COR-L47 (cell line): ENCODE measurements at regions not wholly inside any gene's neighbourhood (a gene's known extent, or its start where the extent isn't known, plus 50 kb on each side); places are given as distances from the start of the nearest gene placed in this dataset.
A peak's percentile ranks its signal among the peaks of the same experiment; 100 is the strongest.

Source experiments
- DNase-seq: peaks from one replicate; lab custom pipeline; 2025; lab: John Stamatoyannopoulos, UW

GRCh38 chr18:57202881-57203280 is 56.0 kb downstream of the BOD1L2 start:
- DNase-seq = no peak

DNA sequence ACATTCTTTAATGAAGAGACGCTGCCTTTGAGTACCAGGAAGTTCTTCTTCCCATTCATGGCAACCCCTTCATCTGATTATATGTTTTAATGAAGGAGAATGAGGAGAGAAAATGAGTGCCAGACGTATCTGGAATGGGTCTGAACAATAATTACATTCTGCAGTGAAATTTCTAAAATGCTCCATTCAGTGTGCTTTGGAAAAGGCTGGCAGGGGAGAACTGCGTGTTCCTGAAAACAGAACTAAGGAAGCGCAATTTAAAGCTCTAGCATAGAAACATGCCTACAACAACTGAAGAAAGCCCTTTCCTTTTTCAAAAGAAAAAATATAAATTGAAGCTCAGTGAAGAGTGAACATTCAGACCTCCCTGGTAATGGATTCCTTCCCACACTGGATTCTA is 58.8 kb downstream of the BOD1L2 start:
- DNase-seq = no peak

DNA sequence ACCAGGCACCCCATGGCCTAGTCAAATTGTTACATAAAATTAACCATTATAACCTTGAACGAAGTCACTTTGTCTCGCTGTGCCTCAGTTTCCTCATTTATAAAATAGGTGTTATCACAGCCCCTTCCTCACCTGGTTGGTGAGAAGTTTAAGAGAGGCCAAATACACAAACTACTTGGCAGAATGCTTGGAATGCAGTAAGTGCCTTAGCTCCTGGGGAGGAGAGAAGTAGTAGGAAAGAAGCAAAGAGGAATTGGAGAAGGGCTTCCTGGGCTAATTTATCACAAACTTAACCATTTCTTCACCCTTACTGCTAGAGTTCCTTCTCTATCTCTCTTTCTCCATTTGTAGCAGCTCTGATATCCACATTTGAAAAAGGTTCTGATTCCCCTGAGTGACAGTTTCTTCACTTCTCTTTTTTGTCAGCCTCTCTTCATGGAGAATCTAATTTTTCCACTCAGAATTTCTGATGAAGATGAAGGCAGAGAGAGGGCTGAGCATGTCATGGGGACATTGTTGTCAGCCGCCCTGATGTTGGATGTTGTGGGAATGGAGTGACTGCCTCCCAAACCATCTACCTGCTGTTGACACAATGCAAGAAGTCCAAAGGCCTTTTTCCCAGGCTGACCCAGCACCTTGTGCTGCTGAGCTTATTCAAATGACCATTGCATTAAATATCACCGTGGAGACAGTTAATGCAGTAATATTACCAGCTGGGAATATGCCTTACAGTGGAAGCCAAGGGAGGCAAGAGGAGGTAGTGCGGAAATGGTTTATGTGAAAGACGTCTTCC is 60.4 kb downstream of the BOD1L2 start:
- no peak for DNase-seq

GRCh38 chr18:57208047-57208446 is 61.2 kb downstream of the BOD1L2 start:
- DNase-seq = peak; percentile 26

- DNase-seq = peak; percentile 79
These were observed 62.8 kb downstream of the BOD1L2 start for GRCh38 chr18:57209713-57210106.

DNA sequence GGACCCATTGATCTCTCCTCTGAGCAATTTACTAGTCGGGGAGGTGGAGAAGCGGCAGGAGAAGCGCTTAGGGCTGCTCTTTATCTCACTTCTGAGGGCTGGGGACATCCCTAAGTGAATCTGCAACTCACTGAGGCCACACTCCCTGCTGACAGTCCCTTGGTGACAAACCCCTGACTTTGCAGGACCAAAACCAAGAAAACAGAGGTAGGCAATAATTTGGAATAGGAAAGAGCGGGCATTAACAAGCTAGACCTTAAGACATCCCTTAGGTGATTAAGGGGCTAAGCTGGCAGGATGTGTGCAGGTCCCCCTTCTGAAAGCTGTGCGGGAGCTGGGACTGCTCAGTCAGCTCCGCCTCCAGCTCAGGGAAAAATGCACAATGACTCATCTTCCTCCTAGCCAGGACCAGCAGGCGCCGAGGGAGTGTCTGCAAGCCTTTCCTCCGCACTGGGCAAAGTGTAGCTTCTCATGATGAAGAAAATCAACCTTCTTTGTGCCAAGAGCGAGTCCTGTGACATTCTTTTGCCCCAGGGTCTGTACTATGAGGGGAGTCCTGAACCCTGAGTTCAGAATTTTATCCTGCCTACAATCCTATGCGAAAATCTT is 63.3 kb downstream of the BOD1L2 start:
- peak; percentile 92 for DNase-seq

- no peak for DNase-seq
These were observed 64.0 kb downstream of the BOD1L2 start for GRCh38 chr18:57210716-57211411.

- no peak for DNase-seq
These were observed 64.5 kb downstream of the BOD1L2 start for GRCh38 chr18:57211412-57211750.

GRCh38 chr18:57211776-57212175 is 64.9 kb downstream of the BOD1L2 start:
- no peak for DNase-seq

DNA sequence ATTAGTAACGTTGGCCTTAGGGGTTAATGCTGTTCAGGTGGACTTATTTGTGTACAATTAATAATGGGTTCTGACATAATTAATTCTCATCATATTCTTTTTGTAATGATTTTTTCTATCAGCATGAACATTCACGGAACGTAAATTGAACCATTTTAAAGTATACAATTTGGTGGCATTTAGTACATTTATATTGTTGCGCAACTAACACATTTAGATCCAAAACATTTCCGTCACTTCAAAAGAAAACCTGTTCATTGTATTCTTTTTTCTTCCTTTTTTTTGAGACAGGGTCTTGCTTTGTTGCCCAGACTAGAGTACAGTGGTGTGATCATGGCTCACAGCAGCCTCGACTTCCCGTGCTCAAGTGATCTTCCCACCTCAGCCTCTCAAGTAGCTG is 65.8 kb downstream of the BOD1L2 start:
- DNase-seq = no peak

DNA sequence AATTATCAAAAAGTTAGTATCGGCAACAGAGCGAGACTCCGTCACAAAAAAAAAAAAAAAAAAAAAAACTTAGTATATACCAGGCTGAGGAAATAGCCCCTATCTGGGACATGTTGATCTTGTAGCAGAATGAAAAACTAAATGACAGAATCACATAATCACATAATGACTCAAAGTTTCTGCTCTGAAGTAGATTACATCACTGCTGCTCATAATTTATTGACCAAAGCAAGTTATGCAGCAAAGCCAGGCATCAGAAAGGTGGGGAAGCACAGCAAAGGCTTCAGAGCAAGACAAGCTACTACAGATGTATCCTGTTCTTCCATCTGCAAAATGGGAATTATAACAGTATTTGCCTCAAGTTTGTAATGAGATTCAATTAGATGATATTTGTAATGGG is 68.1 kb downstream of the BOD1L2 start:
- no peak for DNase-seq

DNA sequence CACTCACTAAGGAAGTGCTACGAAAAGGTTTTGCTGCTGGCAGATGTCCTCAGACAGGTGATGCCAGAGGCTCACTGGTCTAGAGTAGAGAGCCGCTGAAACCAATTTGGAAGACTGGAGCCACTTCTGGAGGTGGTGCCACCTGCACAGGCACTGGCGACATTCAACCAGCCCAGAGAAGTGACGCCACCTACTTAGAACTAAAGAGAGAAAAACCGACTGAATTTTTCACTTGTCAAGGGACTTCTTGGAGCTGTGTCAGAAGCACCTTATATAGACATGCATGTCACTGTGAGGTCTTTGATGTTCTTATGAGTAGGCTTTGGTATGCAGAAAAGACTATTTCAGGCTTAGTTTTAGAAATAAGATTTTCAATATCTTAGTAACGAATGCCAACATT is 71.4 kb downstream of the BOD1L2 start:
- DNase-seq = no peak

- DNase-seq = peak; percentile 22
These were observed 73.1 kb downstream of the BOD1L2 start for GRCh38 chr18:57219964-57220363.

DNA sequence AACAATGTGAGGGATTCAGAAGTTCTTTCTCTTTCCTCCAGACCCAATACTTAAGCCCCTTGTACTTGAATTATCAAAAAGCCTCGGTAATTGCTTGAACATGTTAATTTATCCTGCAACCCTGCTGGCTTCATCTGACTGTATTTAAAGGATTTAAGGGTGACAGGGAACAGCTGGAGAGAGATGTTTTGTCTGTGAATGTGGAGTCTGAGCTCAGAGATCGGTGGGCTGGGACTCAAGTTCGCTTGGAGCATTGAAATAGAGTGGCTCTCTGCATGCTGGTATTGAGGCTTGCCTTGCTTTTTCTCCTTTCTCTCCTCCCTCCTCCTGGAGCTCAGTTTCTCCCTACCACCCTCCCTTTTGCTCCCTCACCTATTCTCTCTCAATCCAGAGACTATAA is 73.6 kb downstream of the BOD1L2 start:
- peak; percentile 47 for DNase-seq

- no peak for DNase-seq
These were observed 74.1 kb downstream of the BOD1L2 start for GRCh38 chr18:57220930-57221483.

DNA sequence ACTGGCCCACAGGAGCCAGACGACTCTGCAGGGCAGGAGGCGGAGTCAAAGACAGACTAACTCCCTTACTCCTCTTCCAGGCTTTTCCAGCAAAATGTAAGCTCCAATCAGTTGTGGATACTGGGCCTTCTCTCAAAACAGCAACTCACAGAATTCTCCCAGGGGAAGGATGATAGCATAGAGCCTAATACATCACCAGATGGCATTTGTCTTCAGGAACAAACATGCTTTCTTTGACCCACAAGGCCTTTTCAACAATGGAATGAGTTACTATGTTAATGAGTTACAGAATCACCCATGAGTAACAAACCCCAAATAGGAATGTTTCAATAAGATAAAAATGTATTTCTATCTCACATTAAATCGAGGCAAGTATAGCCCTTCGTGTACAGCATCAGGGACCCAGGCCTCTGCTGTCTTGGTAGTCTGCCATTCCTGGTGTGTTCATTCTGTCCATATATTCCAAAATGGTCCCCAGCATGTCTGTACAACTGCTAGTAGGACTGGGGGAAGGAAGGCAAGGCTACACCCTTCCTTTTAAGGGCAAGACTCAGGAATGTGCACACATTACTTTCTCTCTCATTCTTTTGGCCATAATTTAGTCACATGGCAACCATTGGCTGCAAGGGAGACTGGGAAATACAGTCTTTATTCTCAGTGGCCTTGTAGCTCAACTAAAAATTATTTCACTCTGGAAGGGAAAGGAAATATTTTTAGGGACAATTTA is 76.4 kb downstream of the BOD1L2 start:
- DNase-seq = no peak

- peak; percentile 34 for DNase-seq
These were observed 84.1 kb downstream of the BOD1L2 start for GRCh38 chr18:57230861-57231585.

DNA sequence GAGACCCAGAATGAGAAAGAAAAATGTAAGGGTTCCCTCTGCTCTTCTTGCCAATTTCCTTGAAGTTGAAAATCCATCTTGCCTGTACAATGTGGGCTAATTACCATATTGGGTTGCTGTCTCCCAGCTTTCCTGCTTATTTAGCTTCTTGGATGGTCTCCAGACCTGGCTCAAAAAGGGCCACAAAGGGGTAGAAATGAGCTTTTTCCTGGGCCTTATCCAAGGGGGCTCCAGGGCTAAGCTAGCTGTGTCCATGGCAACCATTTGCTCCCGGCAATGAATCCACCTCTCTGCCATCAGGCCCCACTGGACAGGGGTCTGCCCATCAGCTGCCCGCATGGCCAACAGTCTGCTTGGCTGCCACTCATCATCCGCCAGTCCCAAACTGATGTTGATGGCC is 85.0 kb downstream of the BOD1L2 start:
- peak; percentile 36 for DNase-seq

- DNase-seq = no peak
These were observed 87.5 kb downstream of the BOD1L2 start for GRCh38 chr18:57234346-57234745.

DNA sequence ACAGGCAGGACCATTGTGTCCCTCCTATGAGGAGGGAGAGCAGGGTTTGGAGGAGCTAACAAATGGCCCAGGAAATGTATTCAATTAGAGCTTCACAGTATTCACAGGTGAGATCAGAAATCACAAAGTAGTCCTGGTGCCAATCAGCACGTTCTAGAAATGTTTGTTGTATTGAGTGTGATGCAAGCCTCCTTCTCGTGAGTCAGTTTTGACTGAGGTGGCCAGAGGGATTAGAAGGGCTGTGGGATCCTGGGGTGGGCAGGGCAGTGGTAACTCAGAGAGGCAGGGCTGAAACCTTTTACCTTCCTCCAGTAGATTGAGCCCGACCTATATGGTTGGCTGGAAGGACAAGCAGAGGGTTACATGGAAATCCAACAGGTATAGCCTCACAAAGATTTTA is 95.0 kb downstream of the BOD1L2 start:
- no peak for DNase-seq

GRCh38 chr18:57242285-57242684 is 95.4 kb downstream of the BOD1L2 start:
- no peak for DNase-seq
